ENCODE measurements at regions not wholly inside any gene's neighbourhood (a gene's known extent, or its start where the extent isn't known, plus 50 kb on each side); places are given as distances from the start of the nearest gene placed in this dataset.

DNA sequence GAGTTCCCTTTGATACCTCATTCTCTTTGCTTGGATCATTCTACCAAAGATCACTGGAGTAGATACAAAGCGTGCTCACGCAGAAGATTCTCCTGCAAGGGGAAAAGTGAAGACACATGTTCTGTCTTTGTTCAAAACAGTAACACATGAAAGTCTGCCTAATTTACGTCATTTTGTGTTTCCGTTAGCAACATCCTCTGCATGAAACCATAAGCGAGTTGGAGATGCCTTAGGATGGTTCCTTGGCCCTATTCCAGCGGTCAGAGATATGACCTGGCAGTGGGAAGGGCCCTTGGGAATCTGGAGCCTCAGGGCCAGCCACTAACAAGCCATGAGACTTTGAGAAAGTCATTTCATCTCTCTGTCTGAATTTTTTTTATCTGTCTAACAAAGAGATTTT is 180.9 kb upstream of the TWIST2 start:
- TF ChIP-seq ZNF596 (tag by site-specific recombination; IDR thresholded peaks at IDR 0.05) (no peak), ZFP3 (tag by site-specific recombination; IDR thresholded peaks at IDR 0.05; ENCODE audit: low read depth) (no peak), ZBTB17 (tag by site-specific recombination; IDR thresholded peaks at IDR 0.05) (no peak)
- TF ChIP-seq, protein P1, sequence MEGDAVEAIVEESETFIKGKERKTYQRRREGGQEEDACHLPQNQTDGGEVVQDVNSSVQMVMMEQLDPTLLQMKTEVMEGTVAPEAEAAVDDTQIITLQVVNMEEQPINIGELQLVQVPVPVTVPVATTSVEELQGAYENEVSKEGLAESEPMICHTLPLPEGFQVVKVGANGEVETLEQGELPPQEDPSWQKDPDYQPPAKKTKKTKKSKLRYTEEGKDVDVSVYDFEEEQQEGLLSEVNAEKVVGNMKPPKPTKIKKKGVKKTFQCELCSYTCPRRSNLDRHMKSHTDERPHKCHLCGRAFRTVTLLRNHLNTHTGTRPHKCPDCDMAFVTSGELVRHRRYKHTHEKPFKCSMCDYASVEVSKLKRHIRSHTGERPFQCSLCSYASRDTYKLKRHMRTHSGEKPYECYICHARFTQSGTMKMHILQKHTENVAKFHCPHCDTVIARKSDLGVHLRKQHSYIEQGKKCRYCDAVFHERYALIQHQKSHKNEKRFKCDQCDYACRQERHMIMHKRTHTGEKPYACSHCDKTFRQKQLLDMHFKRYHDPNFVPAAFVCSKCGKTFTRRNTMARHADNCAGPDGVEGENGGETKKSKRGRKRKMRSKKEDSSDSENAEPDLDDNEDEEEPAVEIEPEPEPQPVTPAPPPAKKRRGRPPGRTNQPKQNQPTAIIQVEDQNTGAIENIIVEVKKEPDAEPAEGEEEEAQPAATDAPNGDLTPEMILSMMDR (tag by site-specific recombination; IDR thresholded peaks at IDR 0.05), result no peak
- no peaks in the 10 kb centered on the region for H3K36me3 ChIP-seq (ENCODE audit: control insufficient read depth in 2 of 2, insufficient read depth in 1 of 2, low read length in 2 of 2)
- no peak overlapping the region for H3K4me3 ChIP-seq (ENCODE audit: low read depth, low read length)
- H3K27ac ChIP-seq (ENCODE audit: extremely low read depth, low read depth, low read length), result no peak overlapping the region
- ChIA-PET POLR2A (no interaction called here), CTCF (no interaction called here)
- H3K4me1 ChIP-seq (ENCODE audit: control insufficient read depth, insufficient read depth, low read length), result no peaks in the 10 kb centered on the region
- no peaks in the 10 kb centered on the region for H3K9me3 ChIP-seq (ENCODE audit: control insufficient read depth, insufficient read depth, low read depth, low read length)

DNA sequence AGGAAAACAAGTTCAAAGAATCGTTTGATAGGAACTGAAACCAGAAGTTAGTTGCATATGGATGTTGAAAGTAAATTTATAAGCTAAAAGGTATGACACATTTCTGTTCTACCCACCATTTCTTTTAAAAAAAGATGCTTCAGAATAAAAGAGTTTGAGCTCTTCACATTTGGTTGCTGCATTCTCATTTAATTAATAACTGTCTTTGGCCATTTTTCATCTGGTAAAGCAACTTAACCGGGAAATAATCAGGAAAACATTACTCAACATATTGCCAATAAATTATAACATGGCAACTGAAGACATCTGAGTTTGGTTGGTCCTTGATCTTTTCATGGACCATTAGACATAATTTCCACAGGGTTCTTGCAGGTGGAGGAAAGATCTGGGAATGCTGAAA is 180.2 kb upstream of the TWIST2 start:
- H3K4me1 ChIP-seq (ENCODE audit: control insufficient read depth, insufficient read depth, low read length), result no peaks in the 10 kb centered on the region
- no peak overlapping the region for H3K27ac ChIP-seq (ENCODE audit: extremely low read depth, low read depth, low read length)
- H3K9me3 ChIP-seq (ENCODE audit: control insufficient read depth, insufficient read depth, low read depth, low read length), result no peaks in the 10 kb centered on the region
- H3K4me3 ChIP-seq (ENCODE audit: low read depth, low read length), result no peak overlapping the region
- TF ChIP-seq ZNF433 (tag by site-specific recombination; IDR thresholded peaks at IDR 0.05; ENCODE audit: low read depth), result no peak
- TF ChIP-seq ZNF146 (tag by site-specific recombination; IDR thresholded peaks at IDR 0.05), result no peak
- no peak for TF ChIP-seq BCL11B (tag by site-specific recombination; IDR thresholded peaks at IDR 0.05; ENCODE audit: low read depth)
- no peak for TF ChIP-seq ZNF658 (tag by site-specific recombination; IDR thresholded peaks at IDR 0.05)
- no peak for TF ChIP-seq ZSCAN23 (tag by site-specific recombination; IDR thresholded peaks at IDR 0.05)
- TF ChIP-seq ZNF660 (tag by site-specific recombination; IDR thresholded peaks at IDR 0.05), result no peak
- TF ChIP-seq, protein P2, sequence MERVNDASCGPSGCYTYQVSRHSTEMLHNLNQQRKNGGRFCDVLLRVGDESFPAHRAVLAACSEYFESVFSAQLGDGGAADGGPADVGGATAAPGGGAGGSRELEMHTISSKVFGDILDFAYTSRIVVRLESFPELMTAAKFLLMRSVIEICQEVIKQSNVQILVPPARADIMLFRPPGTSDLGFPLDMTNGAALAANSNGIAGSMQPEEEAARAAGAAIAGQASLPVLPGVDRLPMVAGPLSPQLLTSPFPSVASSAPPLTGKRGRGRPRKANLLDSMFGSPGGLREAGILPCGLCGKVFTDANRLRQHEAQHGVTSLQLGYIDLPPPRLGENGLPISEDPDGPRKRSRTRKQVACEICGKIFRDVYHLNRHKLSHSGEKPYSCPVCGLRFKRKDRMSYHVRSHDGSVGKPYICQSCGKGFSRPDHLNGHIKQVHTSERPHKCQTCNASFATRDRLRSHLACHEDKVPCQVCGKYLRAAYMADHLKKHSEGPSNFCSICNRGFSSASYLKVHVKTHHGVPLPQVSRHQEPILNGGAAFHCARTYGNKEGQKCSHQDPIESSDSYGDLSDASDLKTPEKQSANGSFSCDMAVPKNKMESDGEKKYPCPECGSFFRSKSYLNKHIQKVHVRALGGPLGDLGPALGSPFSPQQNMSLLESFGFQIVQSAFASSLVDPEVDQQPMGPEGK (tag by site-specific recombination; IDR thresholded peaks at IDR 0.05), result no peak
- no peak for TF ChIP-seq ZNF785 (tag by site-specific recombination; IDR thresholded peaks at IDR 0.05)
- TF ChIP-seq HOXD13 (CRISPR knock-in tag; IDR thresholded peaks at IDR 0.05; ENCODE audit: borderline replicate concordance), result no peak
- TF ChIP-seq ZNF837 (tag by site-specific recombination; IDR thresholded peaks at IDR 0.05), result no peak
- TF ChIP-seq ZNF626 (tag by site-specific recombination; IDR thresholded peaks at IDR 0.05), result no peak
- TF ChIP-seq ZNF112 (tag by site-specific recombination; IDR thresholded peaks at IDR 0.05), result no peak
- TF ChIP-seq GLI4 (tag by site-specific recombination; IDR thresholded peaks at IDR 0.05), result no peak
- no peak for TF ChIP-seq ZEB2 (tag by site-specific recombination; IDR thresholded peaks at IDR 0.05)
- no peak for TF ChIP-seq ZNF701 (tag by site-specific recombination; IDR thresholded peaks at IDR 0.05)
- no peak for TF ChIP-seq ZNF510 (tag by site-specific recombination; IDR thresholded peaks at IDR 0.05; ENCODE audit: insufficient replicate concordance)
- TF ChIP-seq ZNF596 (tag by site-specific recombination; IDR thresholded peaks at IDR 0.05), result no peak
- no peak for TF ChIP-seq ZNF629 (tag by site-specific recombination; IDR thresholded peaks at IDR 0.05)
- TF ChIP-seq, protein P3, sequence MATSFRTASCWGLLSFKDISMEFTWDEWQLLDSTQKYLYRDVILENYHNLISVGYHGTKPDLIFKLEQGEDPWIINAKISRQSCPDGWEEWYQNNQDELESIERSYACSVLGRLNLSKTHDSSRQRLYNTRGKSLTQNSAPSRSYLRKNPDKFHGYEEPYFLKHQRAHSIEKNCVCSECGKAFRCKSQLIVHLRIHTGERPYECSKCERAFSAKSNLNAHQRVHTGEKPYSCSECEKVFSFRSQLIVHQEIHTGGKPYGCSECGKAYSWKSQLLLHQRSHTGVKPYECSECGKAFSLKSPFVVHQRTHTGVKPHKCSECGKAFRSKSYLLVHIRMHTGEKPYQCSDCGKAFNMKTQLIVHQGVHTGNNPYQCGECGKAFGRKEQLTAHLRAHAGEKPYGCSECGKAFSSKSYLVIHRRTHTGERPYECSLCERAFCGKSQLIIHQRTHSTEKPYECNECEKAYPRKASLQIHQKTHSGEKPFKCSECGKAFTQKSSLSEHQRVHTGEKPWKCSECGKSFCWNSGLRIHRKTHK (tag by site-specific recombination; IDR thresholded peaks at IDR 0.05), result no peak
- ChIA-PET POLR2A (no interaction called here), CTCF (interaction anchor here (0.7 kb wide), 1 partner anchor 281 kb away, joined by 3 read pairs; no protein-coding TSS in a partner anchor)
- H3K36me3 ChIP-seq (ENCODE audit: control insufficient read depth in 2 of 2, insufficient read depth in 1 of 2, low read length in 2 of 2), result no peaks in the 10 kb centered on the region
